Neural cell (in vitro differentiated cells): ENCODE measurements at regions not wholly inside any gene's neighbourhood (a gene's known extent, or its start where the extent isn't known, plus 50 kb on each side); places are given as distances from the start of the nearest gene placed in this dataset.

Experiments
- EP300 ChIP-seq: fragments of 450-650 bp; conservative IDR thresholded peaks from 2 replicates; pipeline ENCODE4 v1.6.1; 2014; ENCODE audit warnings: antibody characterized with exemption, mild to moderate bottlenecking, moderate library complexity; ENCODE audit not compliant: poor library complexity, severe bottlenecking
- EZH2 ChIP-seq: fragments of 200-600, 300-800 bp; shearing (Covaris generic), sonication (generic); IDR thresholded peaks from 2 replicates; pipeline ENCODE4 v1.6.1; 2014; ENCODE audit warnings: antibody characterized with exemption, low read length, borderline replicate concordance, mild to moderate bottlenecking; ENCODE audit not compliant: insufficient read depth, poor library complexity, severe bottlenecking
- POLR2AphosphoS5 ChIP-seq: IDR thresholded peaks from 2 replicates; pipeline ENCODE4 v1.6.1; 2012
- RAD21 ChIP-seq: fragments of 450-650 bp; conservative IDR thresholded peaks from 2 replicates; pipeline ENCODE4 v1.6.1; 2014; ENCODE audit warnings: antibody characterized with exemption, mild to moderate bottlenecking, moderate library complexity
- TAF1 ChIP-seq: IDR thresholded peaks from 2 replicates; pipeline ENCODE4 v1.6.1; 2012; ENCODE audit warnings: low read depth
- TF ChIP-seq, protein P1 (sequence below): fragments of 450-650 bp; IDR thresholded peaks from 2 replicates; pipeline ENCODE4 v1.5.1; 2014; ENCODE audit warnings: antibody characterized with exemption, mild to moderate bottlenecking, moderate library complexity; ENCODE audit not compliant: poor library complexity, severe bottlenecking
- TF ChIP-seq, protein P2 (sequence below): IDR thresholded peaks from 2 replicates; pipeline ENCODE4 v1.6.1; 2012; ENCODE audit warnings: borderline replicate concordance

- TF ChIP-seq, protein P1, sequence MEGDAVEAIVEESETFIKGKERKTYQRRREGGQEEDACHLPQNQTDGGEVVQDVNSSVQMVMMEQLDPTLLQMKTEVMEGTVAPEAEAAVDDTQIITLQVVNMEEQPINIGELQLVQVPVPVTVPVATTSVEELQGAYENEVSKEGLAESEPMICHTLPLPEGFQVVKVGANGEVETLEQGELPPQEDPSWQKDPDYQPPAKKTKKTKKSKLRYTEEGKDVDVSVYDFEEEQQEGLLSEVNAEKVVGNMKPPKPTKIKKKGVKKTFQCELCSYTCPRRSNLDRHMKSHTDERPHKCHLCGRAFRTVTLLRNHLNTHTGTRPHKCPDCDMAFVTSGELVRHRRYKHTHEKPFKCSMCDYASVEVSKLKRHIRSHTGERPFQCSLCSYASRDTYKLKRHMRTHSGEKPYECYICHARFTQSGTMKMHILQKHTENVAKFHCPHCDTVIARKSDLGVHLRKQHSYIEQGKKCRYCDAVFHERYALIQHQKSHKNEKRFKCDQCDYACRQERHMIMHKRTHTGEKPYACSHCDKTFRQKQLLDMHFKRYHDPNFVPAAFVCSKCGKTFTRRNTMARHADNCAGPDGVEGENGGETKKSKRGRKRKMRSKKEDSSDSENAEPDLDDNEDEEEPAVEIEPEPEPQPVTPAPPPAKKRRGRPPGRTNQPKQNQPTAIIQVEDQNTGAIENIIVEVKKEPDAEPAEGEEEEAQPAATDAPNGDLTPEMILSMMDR: no peak
- TF ChIP-seq EP300 (no peak), TAF1 (no peak), RAD21 (no peak), EZH2 (no peak), POLR2AphosphoS5 (no peak)
- TF ChIP-seq, protein P2, sequence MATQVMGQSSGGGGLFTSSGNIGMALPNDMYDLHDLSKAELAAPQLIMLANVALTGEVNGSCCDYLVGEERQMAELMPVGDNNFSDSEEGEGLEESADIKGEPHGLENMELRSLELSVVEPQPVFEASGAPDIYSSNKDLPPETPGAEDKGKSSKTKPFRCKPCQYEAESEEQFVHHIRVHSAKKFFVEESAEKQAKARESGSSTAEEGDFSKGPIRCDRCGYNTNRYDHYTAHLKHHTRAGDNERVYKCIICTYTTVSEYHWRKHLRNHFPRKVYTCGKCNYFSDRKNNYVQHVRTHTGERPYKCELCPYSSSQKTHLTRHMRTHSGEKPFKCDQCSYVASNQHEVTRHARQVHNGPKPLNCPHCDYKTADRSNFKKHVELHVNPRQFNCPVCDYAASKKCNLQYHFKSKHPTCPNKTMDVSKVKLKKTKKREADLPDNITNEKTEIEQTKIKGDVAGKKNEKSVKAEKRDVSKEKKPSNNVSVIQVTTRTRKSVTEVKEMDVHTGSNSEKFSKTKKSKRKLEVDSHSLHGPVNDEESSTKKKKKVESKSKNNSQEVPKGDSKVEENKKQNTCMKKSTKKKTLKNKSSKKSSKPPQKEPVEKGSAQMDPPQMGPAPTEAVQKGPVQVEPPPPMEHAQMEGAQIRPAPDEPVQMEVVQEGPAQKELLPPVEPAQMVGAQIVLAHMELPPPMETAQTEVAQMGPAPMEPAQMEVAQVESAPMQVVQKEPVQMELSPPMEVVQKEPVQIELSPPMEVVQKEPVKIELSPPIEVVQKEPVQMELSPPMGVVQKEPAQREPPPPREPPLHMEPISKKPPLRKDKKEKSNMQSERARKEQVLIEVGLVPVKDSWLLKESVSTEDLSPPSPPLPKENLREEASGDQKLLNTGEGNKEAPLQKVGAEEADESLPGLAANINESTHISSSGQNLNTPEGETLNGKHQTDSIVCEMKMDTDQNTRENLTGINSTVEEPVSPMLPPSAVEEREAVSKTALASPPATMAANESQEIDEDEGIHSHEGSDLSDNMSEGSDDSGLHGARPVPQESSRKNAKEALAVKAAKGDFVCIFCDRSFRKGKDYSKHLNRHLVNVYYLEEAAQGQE: no peak
Measured at GRCh38 chr4:33052241-33052640, 2332.1 kb downstream of the PCDH7 start.
